Subcutaneous abdominal adipose tissue (tissue), 5 donors: ENCODE measurements at regions not wholly inside any gene's neighbourhood (a gene's known extent, or its start where the extent isn't known, plus 50 kb on each side); places are given as distances from the start of the nearest gene placed in this dataset.

ENCODE experiments used
- H3K27ac ChIP-seq: one replicate; pipeline ENCODE4 v1.7.0; 2013; ENCODE audit warnings: low read depth, mild to moderate bottlenecking, inconsistent platforms, low read length, moderate library complexity
- H3K27me3 ChIP-seq, 5 donors: one replicate each; pipeline ENCODE4 v1.7.0; 2013; ENCODE audit warnings: low read length in 5 of 5, inconsistent platforms in 1 of 5; ENCODE audit not compliant: control insufficient read depth in 5 of 5, insufficient read depth in 4 of 5
- H3K36me3 ChIP-seq, 5 donors: one replicate each; pipeline ENCODE4 v1.7.0; 2013; ENCODE audit warnings: low read length in 5 of 5; ENCODE audit not compliant: control insufficient read depth in 5 of 5, insufficient read depth in 5 of 5
- H3K4me1 ChIP-seq, 5 donors: one replicate each; pipeline ENCODE4 v1.7.0; 2013; ENCODE audit warnings: low read length in 5 of 5, mild to moderate bottlenecking in 3 of 5, moderate library complexity in 1 of 5; ENCODE audit not compliant: control insufficient read depth in 5 of 5, insufficient read depth in 5 of 5
- H3K4me3 ChIP-seq, 5 donors: one replicate each; pipeline ENCODE4 v1.7.0; 2013; ENCODE audit warnings: low read length in 5 of 5, low read depth in 1 of 5
- H3K9ac ChIP-seq, 5 donors: one replicate each; pipeline ENCODE4 v1.7.0; 2013; ENCODE audit warnings: low read length in 5 of 5, mild to moderate bottlenecking in 4 of 5, moderate library complexity in 3 of 5
- H3K9me3 ChIP-seq, 5 donors: one replicate each; pipeline ENCODE4 v1.7.0; 2013; ENCODE audit warnings: low read length in 5 of 5; ENCODE audit not compliant: control insufficient read depth in 5 of 5
- donor health status: healthy.
- donor health status: healthy.
- donor health status: healthy.
- donor health status: healthy.
- donor health status: healthy.

DNA sequence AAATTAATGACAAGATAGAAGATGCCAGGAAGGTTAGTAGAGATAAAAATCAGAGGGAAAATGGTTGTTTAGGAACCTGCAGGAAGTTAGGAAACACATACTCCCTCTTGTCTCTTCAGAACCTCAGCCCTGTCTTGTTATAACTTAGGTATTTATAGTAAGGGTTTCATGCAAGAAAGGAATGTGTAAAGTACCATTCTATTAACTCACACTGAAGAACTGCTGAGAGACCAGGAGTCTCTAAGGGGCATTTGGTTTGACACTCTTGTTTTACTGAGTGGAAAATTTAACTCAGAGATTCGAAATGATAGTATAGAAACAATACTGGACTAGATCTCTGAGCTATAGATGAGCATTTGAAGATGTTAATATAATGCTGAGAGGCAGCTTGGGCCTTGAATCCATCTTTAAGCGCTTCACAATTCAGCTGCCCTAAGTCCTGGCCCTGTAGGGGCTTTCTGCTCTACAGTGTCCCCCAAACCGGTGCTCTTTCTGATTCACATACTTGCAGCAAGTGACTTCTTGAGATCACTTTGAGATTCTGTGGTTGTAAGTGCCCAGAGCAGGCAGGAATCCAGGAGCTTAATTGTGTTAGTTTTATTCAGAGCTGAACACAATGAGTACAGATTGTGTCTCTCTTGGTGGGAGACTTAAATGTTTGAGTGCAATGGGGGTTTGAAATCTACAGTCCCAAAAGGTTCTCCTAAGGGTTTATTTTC is 235.0 kb upstream of the RGPD4 start:
- no peak overlapping the region for H3K27ac ChIP-seq
- no peaks in the 10 kb centered on the region for H3K4me1 ChIP-seq
- H3K4me3 ChIP-seq: no peak overlapping the region
- no peaks in the 10 kb centered on the region for H3K27me3 ChIP-seq
- H3K9ac ChIP-seq: no peak overlapping the region
- H3K36me3 ChIP-seq: no peaks in the 10 kb centered on the region
- H3K9me3 ChIP-seq: no peaks in the 10 kb centered on the region

DNA sequence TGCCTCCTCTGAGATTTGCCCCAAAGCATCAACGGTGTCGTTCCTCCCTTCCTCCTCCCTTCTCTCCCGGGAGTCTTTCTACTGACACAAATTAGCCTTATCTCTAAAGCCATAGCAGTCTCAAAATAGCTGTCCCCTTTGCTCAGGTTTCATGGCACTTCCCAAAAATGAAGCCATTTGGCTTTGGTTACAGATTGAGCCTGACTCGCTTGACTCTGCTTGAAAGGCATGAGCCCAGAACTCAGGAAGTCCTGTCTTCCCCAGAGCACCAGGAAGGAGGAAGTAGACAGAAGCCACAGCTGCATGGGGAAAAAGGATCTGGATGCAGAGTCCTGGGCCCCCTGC is 234.4 kb upstream of the RGPD4 start:
- no peak overlapping the region for H3K27ac ChIP-seq
- no peaks in the 10 kb centered on the region for H3K36me3 ChIP-seq
- H3K27me3 ChIP-seq: no peaks in the 10 kb centered on the region
- no peaks in the 10 kb centered on the region for H3K4me1 ChIP-seq
- no peak overlapping the region for H3K4me3 ChIP-seq
- H3K9ac ChIP-seq: no peak overlapping the region
- H3K9me3 ChIP-seq: no peaks in the 10 kb centered on the region

DNA sequence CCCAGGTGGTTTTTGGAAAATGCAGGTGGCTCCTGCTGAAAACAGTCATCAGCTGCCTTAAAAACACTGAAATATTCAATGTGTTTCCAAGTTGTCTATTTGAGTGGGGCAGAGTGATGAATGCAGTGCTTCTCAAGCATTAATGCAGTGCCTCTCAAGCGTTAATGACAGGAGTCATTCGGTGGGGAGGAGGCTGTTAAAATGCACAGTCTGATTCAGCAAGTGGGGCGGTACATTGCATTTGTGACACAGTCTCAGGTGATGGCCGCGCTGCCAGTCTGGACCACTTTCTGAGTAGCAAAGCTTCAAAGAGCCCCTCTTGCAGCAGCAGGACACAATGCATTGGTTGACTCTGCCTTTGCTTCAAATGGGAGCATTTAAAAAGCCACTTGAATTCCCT is 231.4 kb upstream of the RGPD4 start:
- Histone ChIP-seq H3K4me1 (no peaks in the 10 kb centered on the region), H3K9me3 (peaks cover 0 to 7% (median 0%) of the 10 kb centered on the region in 5 donors), H3K27ac (no peak overlapping the region), H3K36me3 (no peaks in the 10 kb centered on the region), H3K4me3 (no peak overlapping the region), H3K27me3 (no peaks in the 10 kb centered on the region), H3K9ac (no peak overlapping the region)

DNA sequence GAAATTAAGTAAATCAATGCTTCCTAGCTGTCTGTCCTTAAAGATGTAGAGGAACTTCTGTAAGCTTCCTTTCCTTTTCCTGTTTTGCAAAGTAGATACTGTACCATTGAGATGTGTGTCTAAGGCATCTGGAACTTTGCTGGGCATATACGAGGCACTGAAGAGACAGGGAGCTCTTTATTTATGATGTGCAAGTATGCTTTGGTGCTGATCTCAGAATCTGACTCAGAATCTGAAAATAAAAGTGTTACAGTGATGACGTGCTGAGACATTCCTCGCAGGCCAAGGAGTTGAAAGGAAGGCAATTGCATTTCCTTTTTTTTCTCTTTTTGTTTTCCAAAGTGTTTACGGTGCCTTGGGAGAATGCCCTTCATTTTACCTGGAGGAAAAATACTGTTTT is 230.9 kb upstream of the RGPD4 start:
- Histone ChIP-seq H3K27ac (no peak overlapping the region), H3K36me3 (no peaks in the 10 kb centered on the region), H3K4me3 (no peak overlapping the region), H3K9me3 (peaks cover 0 to 7% (median 1%) of the 10 kb centered on the region in 5 donors), H3K27me3 (no peaks in the 10 kb centered on the region), H3K9ac (no peak overlapping the region), H3K4me1 (no peaks in the 10 kb centered on the region)

DNA sequence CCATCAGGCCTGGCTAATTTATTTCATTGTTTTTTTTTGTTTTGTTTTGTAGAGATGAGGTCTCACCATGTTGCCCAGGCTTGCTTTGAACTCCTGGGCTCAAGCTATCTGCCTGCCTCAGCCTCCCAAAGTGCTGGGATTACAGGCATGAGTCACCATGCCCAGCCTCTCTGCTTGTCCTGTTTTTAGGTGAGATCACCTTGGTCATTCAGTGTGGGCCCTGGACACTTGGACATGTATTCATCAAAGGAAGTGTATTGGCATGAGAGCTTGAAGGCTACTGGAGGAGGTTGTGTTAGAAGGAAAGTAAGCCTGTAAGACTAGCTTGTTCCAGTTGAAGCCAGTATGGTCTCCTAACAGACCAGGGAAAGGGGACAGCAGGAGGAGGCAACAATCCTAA is 229.2 kb upstream of the RGPD4 start:
- Histone ChIP-seq H3K4me3 (no peak overlapping the region), H3K4me1 (no peaks in the 10 kb centered on the region), H3K27me3 (no peaks in the 10 kb centered on the region), H3K9ac (no peak overlapping the region), H3K36me3 (no peaks in the 10 kb centered on the region), H3K27ac (no peak overlapping the region), H3K9me3 (peaks cover 0 to 7% (median 2%) of the 10 kb centered on the region in 5 donors)

DNA sequence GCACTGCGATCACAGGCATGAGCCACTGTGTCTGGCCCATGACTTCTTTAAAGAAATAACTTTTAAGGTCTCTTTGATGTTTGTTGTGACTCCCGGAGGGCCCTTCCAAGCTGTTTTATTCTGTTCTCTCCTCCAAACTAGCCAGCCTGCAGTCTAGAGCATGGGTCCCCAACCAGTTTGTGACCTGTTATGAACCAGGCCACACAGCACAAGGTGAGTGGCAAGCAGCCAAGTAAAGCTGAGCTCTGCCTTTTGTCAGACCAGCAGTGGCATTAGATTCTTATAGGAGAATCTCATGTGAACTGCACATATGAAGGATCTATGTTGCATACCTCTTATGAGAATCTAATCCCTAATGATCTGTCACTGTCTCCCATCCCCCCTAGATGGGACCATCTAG is 223.9 kb upstream of the RGPD4 start:
- no peaks in the 10 kb centered on the region for H3K4me1 ChIP-seq
- no peaks in the 10 kb centered on the region for H3K27me3 ChIP-seq
- no peak overlapping the region for H3K4me3 ChIP-seq
- no peak overlapping the region for H3K9ac ChIP-seq
- H3K9me3 ChIP-seq: peaks cover 0 to 4% (median 2%) of the 10 kb centered on the region in 5 donors
- no peaks in the 10 kb centered on the region for H3K36me3 ChIP-seq
- H3K27ac ChIP-seq: no peak overlapping the region

DNA sequence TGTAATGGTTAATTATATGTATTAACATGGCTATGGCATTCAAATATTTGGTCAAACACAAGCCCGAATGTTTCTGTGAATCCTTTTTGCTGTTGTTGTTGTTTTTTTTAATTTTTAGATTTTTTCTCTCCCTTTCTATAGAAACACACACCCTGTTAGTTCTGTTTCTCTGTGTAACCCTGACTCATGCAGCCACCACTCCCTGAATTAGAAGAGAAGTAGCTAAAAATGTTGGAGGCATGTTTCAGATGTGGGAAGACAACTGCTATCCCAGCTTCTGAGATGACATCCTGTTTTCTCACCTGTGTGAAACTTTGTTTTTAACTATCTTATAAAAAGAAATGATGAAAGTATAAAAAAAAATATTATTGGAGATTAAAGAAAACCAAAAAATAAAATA is 219.6 kb upstream of the RGPD4 start:
- H3K4me1 ChIP-seq: no peaks in the 10 kb centered on the region
- H3K4me3 ChIP-seq: no peak overlapping the region
- H3K9ac ChIP-seq: no peak overlapping the region
- H3K9me3 ChIP-seq: no peaks in the 10 kb centered on the region
- H3K27me3 ChIP-seq: no peaks in the 10 kb centered on the region
- H3K27ac ChIP-seq: no peak overlapping the region
- no peaks in the 10 kb centered on the region for H3K36me3 ChIP-seq

DNA sequence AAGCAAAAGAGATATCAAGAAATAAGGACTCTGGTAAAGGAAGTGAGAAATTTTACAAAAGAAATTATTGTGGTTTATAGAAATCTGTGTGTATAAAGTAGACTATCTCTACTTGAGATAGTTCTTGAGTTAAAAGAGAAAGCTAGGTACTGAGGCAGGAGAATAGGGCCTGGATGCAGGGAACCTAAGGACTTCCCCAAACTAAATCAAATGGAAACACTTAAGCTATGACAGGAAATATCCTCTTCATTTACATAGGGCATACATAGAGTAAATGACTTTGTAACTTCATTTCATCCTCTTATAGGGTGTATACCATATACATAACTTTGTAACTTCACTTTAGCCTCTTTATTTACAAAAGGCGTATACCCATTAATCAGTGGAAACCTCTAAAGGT is 219.2 kb upstream of the RGPD4 start:
- H3K4me1 ChIP-seq: no peaks in the 10 kb centered on the region

DNA sequence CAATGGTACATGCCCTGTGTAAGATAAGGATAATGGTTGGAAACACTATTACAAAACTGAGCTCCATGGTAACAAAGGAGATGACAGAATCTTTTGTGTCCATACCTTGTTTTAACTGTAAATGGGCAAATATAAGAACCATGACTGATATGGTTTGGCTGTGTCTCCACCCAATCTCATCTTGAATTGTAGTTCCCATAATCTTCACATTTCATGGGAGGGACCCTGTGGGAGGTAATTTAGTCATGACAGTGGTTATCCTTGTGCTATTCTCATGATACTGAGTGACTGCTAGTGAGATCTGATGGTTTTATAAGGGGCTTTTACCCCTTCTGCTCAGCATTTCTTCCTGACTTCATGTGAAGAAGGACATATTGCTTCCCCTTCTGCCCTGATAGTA is 211.7 kb upstream of the RGPD4 start:
- Histone ChIP-seq H3K9ac (no peak overlapping the region), H3K4me3 (no peak overlapping the region), H3K9me3 (peaks cover 0 to 7% (median 0%) of the 10 kb centered on the region in 5 donors), H3K27me3 (no peaks in the 10 kb centered on the region), H3K4me1 (no peaks in the 10 kb centered on the region), H3K36me3 (no peaks in the 10 kb centered on the region), H3K27ac (no peak overlapping the region)

More for the DNA sequence above, 219.2 kb upstream of the RGPD4 start:
- Histone ChIP-seq H3K27ac (no peak overlapping the region), H3K4me3 (no peak overlapping the region), H3K27me3 (no peaks in the 10 kb centered on the region), H3K36me3 (no peaks in the 10 kb centered on the region), H3K9me3 (no peaks in the 10 kb centered on the region), H3K9ac (no peak overlapping the region)

DNA sequence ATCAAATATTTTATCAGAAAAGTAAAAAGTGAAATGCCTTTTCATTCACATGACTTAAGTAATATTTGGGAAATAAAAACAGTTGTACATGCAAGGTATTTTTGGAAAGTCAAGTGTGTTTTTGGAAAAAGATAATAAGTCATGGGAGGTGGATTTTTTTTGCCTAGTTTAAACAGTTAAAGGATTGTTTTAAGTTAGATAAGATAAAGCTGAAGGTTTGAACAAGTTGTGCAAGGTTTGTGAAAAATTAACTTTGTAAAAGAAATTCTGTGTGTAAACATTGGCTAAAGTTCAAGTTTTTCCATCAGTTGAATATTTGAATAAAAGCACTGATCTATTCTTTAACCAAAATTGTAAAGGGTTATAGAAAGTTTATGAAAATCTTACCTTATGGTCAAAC is 207.9 kb upstream of the RGPD4 start:
- Histone ChIP-seq H3K36me3 (no peaks in the 10 kb centered on the region), H3K9me3 (peaks cover 0 to 7% (median 0%) of the 10 kb centered on the region in 5 donors), H3K4me1 (no peaks in the 10 kb centered on the region), H3K9ac (no peak overlapping the region), H3K27me3 (no peaks in the 10 kb centered on the region), H3K27ac (no peak overlapping the region), H3K4me3 (no peak overlapping the region)
